H1 (cell line): ENCODE measurements at regions not wholly inside any gene's neighbourhood (a gene's known extent, or its start where the extent isn't known, plus 50 kb on each side); places are given as distances from the start of the nearest gene placed in this dataset.

Source experiments
- CTCF ChIA-PET: fragments of 300-600 bp; sonication (Branson Sonifier 250); formaldehyde crosslinking; loops from one replicate; lab custom pipeline; 2021; ENCODE audit not compliant: partially characterized antibody; lab: Charles Lee
- POLR2A ChIA-PET: fragments of 300-600 bp; sonication (Branson Sonifier 250); formaldehyde crosslinking; loops from one replicate; lab custom pipeline; 2021; ENCODE audit warnings: inconsistent platforms; ENCODE audit not compliant: partially characterized antibody; lab: Charles Lee
- DNase-seq, 2 experiments: peaks; one replicate each; pipeline versions ENCODE4 v3.0.0 to v3.0.0-alpha.2; 2010 to 2022; ENCODE audit warnings: low spot score in 2 of 2, low read depth in 1 of 2, mixed read lengths in 1 of 2
- FAIRE-seq: peaks from 2 replicates; lab custom pipeline; 2011; peaks lifted over from hg19 to GRCh38; lab: Jason Lieb, UNC
- H2AFZ ChIP-seq: 2 replicates; pipeline ENCODE4 v1.8.1; 2012; ENCODE audit warnings: low read length, inconsistent platforms
- H2AK5ac ChIP-seq: 2 replicates; pipeline ENCODE4 v1.6.1; 2013; ENCODE audit warnings: low read depth, low read length
- H2BK120ac ChIP-seq: replicated peaks from 2 replicates; pipeline ENCODE3; 2013; ENCODE audit warnings: low read depth, low read length, inconsistent platforms
- H2BK12ac ChIP-seq: 2 replicates; pipeline ENCODE4 v1.6.1; 2013; ENCODE audit warnings: low read depth, low read length
- H2BK15ac ChIP-seq: 2 replicates; pipeline ENCODE4 v1.6.1; 2013; ENCODE audit warnings: low read length
- H2BK20ac ChIP-seq: 2 replicates; pipeline ENCODE4 v1.6.1; 2013; ENCODE audit warnings: low read length
- H2BK5ac ChIP-seq: 2 replicates; pipeline ENCODE4 v1.6.1; 2013; ENCODE audit warnings: low read depth, low read length
- H3K14ac ChIP-seq: 2 replicates; pipeline ENCODE4 v1.6.1; 2013; ENCODE audit warnings: inconsistent platforms; ENCODE audit not compliant: insufficient read length
- H3K18ac ChIP-seq: 2 replicates; pipeline ENCODE4 v1.6.1; 2013; ENCODE audit warnings: low read length; ENCODE audit errors: extremely low read depth
- H3K23ac ChIP-seq: 2 replicates; pipeline ENCODE4 v1.6.1; 2013; ENCODE audit warnings: inconsistent platforms; ENCODE audit not compliant: insufficient read length
- H3K23me2 ChIP-seq: 2 replicates; pipeline ENCODE4 v1.6.1; 2013; ENCODE audit warnings: low read depth, low read length
- H3K27ac ChIP-seq: 2 replicates; pipeline ENCODE4 v1.6.1; 2011; ENCODE audit warnings: low read depth, low read length, inconsistent platforms
- H3K27me3 ChIP-seq, 4 experiments: replicated peaks in 1 of 4; 1 replicate in 1 of 4; 2 replicates in 3 of 4; pipeline versions ENCODE4 v1.6.1 to v1.8.1; 2011 to 2013; ENCODE audit warnings: low read length in 3 of 4, mild to moderate bottlenecking in 3 of 4, inconsistent platforms in 2 of 4, mixed read lengths in 2 of 4, moderate library complexity in 1 of 4; ENCODE audit not compliant: control insufficient read depth in 3 of 4, insufficient read depth in 3 of 4; ENCODE audit errors: extremely low read depth in 1 of 4
- H3K36me3 ChIP-seq, 4 experiments: 2 replicates each; pipeline versions ENCODE4 v1.6.1 to v1.8.1; 2011 to 2013; ENCODE audit warnings: mild to moderate bottlenecking in 4 of 4, low read length in 3 of 4, moderate library complexity in 2 of 4, control low read depth in 1 of 4, inconsistent platforms in 1 of 4; ENCODE audit not compliant: insufficient read depth in 4 of 4, control insufficient read depth in 2 of 4
- H3K4ac ChIP-seq: replicated peaks from 2 replicates; pipeline ENCODE3; 2013; ENCODE audit warnings: low read length, low read depth, mixed read lengths, inconsistent platforms; ENCODE audit not compliant: insufficient read length
- H3K4me1 ChIP-seq, 4 experiments: replicated peaks in 1 of 4; 1 replicate in 1 of 4; 2 replicates in 3 of 4; pipeline versions ENCODE4 v1.6.1 to v1.8.1; 2011 to 2013; ENCODE audit warnings: low read length in 3 of 4, inconsistent platforms in 2 of 4, mixed read lengths in 1 of 4; ENCODE audit not compliant: insufficient read depth in 4 of 4, control insufficient read depth in 3 of 4
- H3K4me2 ChIP-seq, 2 experiments: 2 replicates each; pipeline versions ENCODE4 v1.6.1 to v1.8.1; 2011 to 2013; ENCODE audit warnings: low read depth in 2 of 2, low read length in 2 of 2, control low read depth in 1 of 2, inconsistent platforms in 1 of 2, mild to moderate bottlenecking in 1 of 2; ENCODE audit not compliant: insufficient read depth in 1 of 2
- H3K4me3 ChIP-seq, 4 experiments: fragments of 200-600, 300-600 bp in 1 of 4; sonication (generic), shearing (Covaris generic), sonication (Bioruptor Twin) in 1 of 4; 2 replicates each; pipeline versions ENCODE4 v1.5.1 to v1.8.1; 2011 to 2016; ENCODE audit warnings: low read length in 4 of 4, low read depth in 3 of 4, control low read depth in 2 of 4, inconsistent platforms in 2 of 4, mild to moderate bottlenecking in 2 of 4, mixed read lengths in 1 of 4, moderate library complexity in 1 of 4; ENCODE audit not compliant: insufficient read depth in 2 of 4; ENCODE audit errors: extremely low read depth in 1 of 4
- H3K56ac ChIP-seq: replicated peaks from 2 replicates; pipeline ENCODE3; 2013; ENCODE audit warnings: low read depth, mild to moderate bottlenecking, mixed read lengths, low read length, inconsistent platforms; ENCODE audit not compliant: insufficient read length
- H3K79me1 ChIP-seq: 2 replicates; pipeline ENCODE4 v1.6.1; 2013; ENCODE audit warnings: low read depth, low read length, control low read depth
- H3K79me2 ChIP-seq, 2 experiments: 2 replicates each; pipeline versions ENCODE4 v1.6.1 to v1.8.1; 2012 to 2013; ENCODE audit warnings: low read length in 2 of 2, mild to moderate bottlenecking in 2 of 2, inconsistent platforms in 1 of 2; ENCODE audit not compliant: insufficient read depth in 2 of 2, control insufficient read depth in 1 of 2
- H3K9ac ChIP-seq, 4 experiments: replicated peaks in 1 of 4; 1 replicate in 1 of 4; 2 replicates in 3 of 4; pipeline versions ENCODE4 v1.6.1 to v1.8.1; 2011 to 2013; ENCODE audit warnings: low read depth in 3 of 4, low read length in 3 of 4, control low read depth in 2 of 4, mild to moderate bottlenecking in 2 of 4, moderate library complexity in 2 of 4, inconsistent platforms in 1 of 4; ENCODE audit errors: extremely low read depth in 1 of 4
- H3K9me3 ChIP-seq, 2 experiments: 2 replicates each; pipeline versions ENCODE4 v1.6.1 to v1.8.1; 2012 to 2013; ENCODE audit warnings: mild to moderate bottlenecking in 2 of 2, moderate library complexity in 2 of 2, control low read depth in 1 of 2, inconsistent platforms in 1 of 2, low read depth in 1 of 2, low read length in 1 of 2, mixed read lengths in 1 of 2; ENCODE audit not compliant: insufficient read depth in 2 of 2
- H4K20me1 ChIP-seq, 2 experiments: replicated peaks in 1 of 2; 2 replicates each; pipeline versions ENCODE3 to v1.8.1; 2011 to 2013; ENCODE audit warnings: inconsistent platforms in 2 of 2, low read length in 2 of 2, mild to moderate bottlenecking in 1 of 2; ENCODE audit not compliant: insufficient read depth in 2 of 2, control insufficient read depth in 1 of 2
- H4K5ac ChIP-seq: 2 replicates; pipeline ENCODE4 v1.6.1; 2013; ENCODE audit warnings: low read length, low read depth, mixed read lengths, inconsistent platforms; ENCODE audit not compliant: insufficient read length
- H4K8ac ChIP-seq: 2 replicates; pipeline ENCODE4 v1.8.0; 2013; ENCODE audit warnings: mild to moderate bottlenecking, moderate library complexity, low read length, inconsistent platforms; ENCODE audit not compliant: insufficient read depth; ENCODE audit errors: extremely low read depth
- H4K91ac ChIP-seq: replicated peaks from 2 replicates; pipeline ENCODE3; 2013; ENCODE audit warnings: low read length, mixed read lengths, inconsistent platforms; ENCODE audit not compliant: insufficient read length
- RAD21 ChIP-seq, 2 experiments: IDR thresholded peaks in 1 of 2; conservative IDR thresholded peaks in 1 of 2; 2 replicates each; pipeline ENCODE4 v1.6.1; 2011; ENCODE audit warnings: low read depth in 2 of 2, low read length in 2 of 2, improper control_type of control experiment in 1 of 2, inconsistent platforms in 1 of 2, mild to moderate bottlenecking in 1 of 2, moderate library complexity in 1 of 2
- RXRA ChIP-seq: IDR thresholded peaks from 2 replicates; pipeline ENCODE4 v1.6.1; 2011; ENCODE audit warnings: low read depth, mild to moderate bottlenecking, low read length, moderate library complexity; ENCODE audit not compliant: insufficient read depth
- SIRT6 ChIP-seq: IDR thresholded peaks from one replicate; pipeline ENCODE4 v1.7.1; 2012; ENCODE audit warnings: low read length, inconsistent platforms
- WGBS, 2 experiments: shearing (Covaris generic) in 1 of 2; methylation state at CpG; one replicate each; pipeline versions ENCODE4 v1.1.6 to v1.1.7; 2013 to 2015; ENCODE audit warnings: low lambda C conversion rate in 2 of 2, mixed read lengths in 2 of 2, inconsistent platforms in 1 of 2, low coverage in 1 of 2, missing lambda C conversion rate in 1 of 2; ENCODE audit not compliant: insufficient replicate concordance in 2 of 2, insufficient coverage in 1 of 2, insufficient read length in 1 of 2; ENCODE audit errors: extremely low coverage in 1 of 2, missing lambda C conversion rate in 1 of 2; 5-methylcytosine and 5-hydroxymethylcytosine counted together
- TF ChIP-seq, protein P1 (sequence below): IDR thresholded peaks from 2 replicates; pipeline ENCODE4 v1.6.1; 2012; ENCODE audit warnings: inconsistent platforms

GRCh38 chr7:79930604-79931003 is 204.0 kb upstream of the GNAI1 start:
- no peak overlapping the region for H2BK12ac ChIP-seq
- no peak overlapping the region for H4K8ac ChIP-seq
- H3K27me3 ChIP-seq: no peaks in the 10 kb centered on the region
- no peak overlapping the region for H3K18ac ChIP-seq
- H2BK5ac ChIP-seq: no peak overlapping the region
- H3K4me2 ChIP-seq: no peak overlapping the region
- H2BK120ac ChIP-seq: no peak overlapping the region
- ChIA-PET POLR2A (no interaction called here), CTCF (no interaction called here)
- no peaks in the 10 kb centered on the region for H3K79me2 ChIP-seq
- H3K23me2 ChIP-seq: no peaks in the 10 kb centered on the region
- H3K56ac ChIP-seq: no peak overlapping the region
- no peaks in the 10 kb centered on the region for H3K36me3 ChIP-seq
- no peak overlapping the region for H2BK20ac ChIP-seq
- H2AK5ac ChIP-seq: no peak overlapping the region
- no peak for DNase-seq
- WGBS, 2 experiments: 95% methylated on average over 2 of the region's 2 CpGs; no CpG with 5 or more reads in 1 of the 2 experiments
- H4K5ac ChIP-seq: no peak overlapping the region
- H2BK15ac ChIP-seq: no peak overlapping the region
- no peaks in the 10 kb centered on the region for H3K9me3 ChIP-seq
- no peaks in the 10 kb centered on the region for H4K20me1 ChIP-seq
- no peak overlapping the region for H2AFZ ChIP-seq
- H3K9ac ChIP-seq: no peak overlapping the region
- no peak overlapping the region for H3K27ac ChIP-seq
- no peaks in the 10 kb centered on the region for H3K4me1 ChIP-seq
- H3K4me3 ChIP-seq: no peak overlapping the region
- H3K14ac ChIP-seq: no peak overlapping the region
- H3K4ac ChIP-seq: no peak overlapping the region
- TF ChIP-seq RXRA (no peak), SIRT6 (no peak), RAD21 (IDR thresholded peaks at IDR 0.05 in 1 of 2, conservative IDR thresholded peaks at IDR 0.05 in 1 of 2; ENCODE audit: low read depth in 2 of 2, low read length in 2 of 2) (no peak)
- TF ChIP-seq, protein P1, sequence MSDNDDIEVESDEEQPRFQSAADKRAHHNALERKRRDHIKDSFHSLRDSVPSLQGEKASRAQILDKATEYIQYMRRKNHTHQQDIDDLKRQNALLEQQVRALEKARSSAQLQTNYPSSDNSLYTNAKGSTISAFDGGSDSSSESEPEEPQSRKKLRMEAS: no peak
- TF ChIP-seq, all 59 proteins: peak for 0
- FAIRE-seq: no peak
- no peaks in the 10 kb centered on the region for H3K79me1 ChIP-seq
- H3K23ac ChIP-seq: no peak overlapping the region
- no peak overlapping the region for H4K91ac ChIP-seq
